IMR-90 (cell line): ENCODE measurements at regions not wholly inside any gene's neighbourhood (a gene's known extent, or its start where the extent isn't known, plus 50 kb on each side); places are given as distances from the start of the nearest gene placed in this dataset.

ENCODE experiments used
- ATAC-seq: fragments of 200-7000 bp; cut with Tn5 transposase; 2 replicates; pipeline ENCODE4 v1.9.1; 2020; ENCODE audit warnings: low read depth, mild to moderate bottlenecking, moderate library complexity
- BruUV-seq: library from RNA; stranded (reverse); fragments of 400-500 nt; replicated peaks from 2 replicates; lab custom pipeline; 2021; lab: Mats Ljungman, UMichigan
- CTCF ChIA-PET: fragments of 300-600 bp; formaldehyde crosslinking; extraction: SDS; loops from one replicate; lab custom pipeline; 2021; ENCODE audit warnings: antibody characterized with exemption; lab: Yijun Ruan, JAX
- POLR2A ChIA-PET: fragments of 300-600 bp; sonication (Branson Sonifier 250); formaldehyde crosslinking; loops from one replicate; lab custom pipeline; 2022; ENCODE audit warnings: antibody characterized with exemption; ENCODE audit not compliant: unreplicated experiment; lab: Charles Lee
- DNase-seq: peaks from one replicate; pipeline ENCODE4 v3.0.0; 2013
- H2AFZ ChIP-seq: replicated peaks from 2 replicates; pipeline ENCODE3; 2013; ENCODE audit warnings: low read length, mild to moderate bottlenecking; ENCODE audit not compliant: poor library complexity
- H2AK5ac ChIP-seq: 2 replicates; pipeline ENCODE4 v1.6.1; 2013; ENCODE audit warnings: low read depth, low read length, inconsistent platforms
- H2AK9ac ChIP-seq: replicated peaks from 2 replicates; pipeline ENCODE3; 2013; ENCODE audit warnings: mild to moderate bottlenecking, low read depth, low read length, moderate library complexity; ENCODE audit not compliant: poor library complexity
- H2BK120ac ChIP-seq: 2 replicates; pipeline ENCODE4 v1.6.1; 2013; ENCODE audit warnings: low read depth, low read length, inconsistent platforms
- H2BK15ac ChIP-seq: 3 replicates; pipeline ENCODE4 v1.6.1; 2013; ENCODE audit warnings: low read depth, low read length, inconsistent platforms
- H2BK20ac ChIP-seq: 2 replicates; pipeline ENCODE4 v1.6.1; 2013; ENCODE audit warnings: low read depth, mild to moderate bottlenecking, inconsistent platforms, low read length, moderate library complexity
- H2BK5ac ChIP-seq: 2 replicates; pipeline ENCODE4 v1.6.1; 2013; ENCODE audit warnings: mild to moderate bottlenecking, low read depth, low read length, inconsistent platforms; ENCODE audit not compliant: poor library complexity, severe bottlenecking
- H3K14ac ChIP-seq: replicated peaks from 2 replicates; pipeline ENCODE4 v1.6.1; 2013; ENCODE audit warnings: low read depth, low read length, inconsistent platforms
- H3K18ac ChIP-seq: 2 replicates; pipeline ENCODE4 v1.6.1; 2013; ENCODE audit warnings: low read depth, low read length, control low read depth
- H3K23ac ChIP-seq: 2 replicates; pipeline ENCODE4 v1.6.1; 2013; ENCODE audit warnings: low read depth, low read length, inconsistent platforms
- H3K27ac ChIP-seq: 2 replicates; pipeline ENCODE4 v1.5.1; 2013; ENCODE audit warnings: mild to moderate bottlenecking, control low read depth, low read length; ENCODE audit not compliant: insufficient read depth
- H3K27me3 ChIP-seq: 2 replicates; pipeline ENCODE4 v1.6.1; 2013; ENCODE audit warnings: low read length; ENCODE audit not compliant: control insufficient read depth, insufficient read depth
- H3K36me3 ChIP-seq: 2 replicates; pipeline ENCODE4 v1.6.1; 2013; ENCODE audit warnings: low read length, mixed read lengths; ENCODE audit not compliant: control insufficient read depth, insufficient read depth
- H3K4ac ChIP-seq: 2 replicates; pipeline ENCODE4 v1.6.1; 2013; ENCODE audit warnings: low read depth, low read length, inconsistent platforms
- H3K4me1 ChIP-seq: 2 replicates; pipeline ENCODE4 v1.6.1; 2013; ENCODE audit warnings: low read length, mixed read lengths; ENCODE audit not compliant: control insufficient read depth, insufficient read depth
- H3K4me2 ChIP-seq: 2 replicates; pipeline ENCODE4 v1.6.1; 2013; ENCODE audit warnings: low read depth, mild to moderate bottlenecking, control low read depth, low read length, moderate library complexity
- H3K4me3 ChIP-seq: 2 replicates; pipeline ENCODE4 v1.5.1; 2013; ENCODE audit warnings: low read depth, mild to moderate bottlenecking, control low read depth, low read length, moderate library complexity; ENCODE audit not compliant: insufficient read depth
- H3K56ac ChIP-seq: 2 replicates; pipeline ENCODE4 v1.6.1; 2013; ENCODE audit warnings: low read length, inconsistent platforms; ENCODE audit not compliant: insufficient read depth; ENCODE audit errors: extremely low read depth
- H3K79me1 ChIP-seq, 2 experiments: 2 replicates each; pipeline ENCODE4 v1.6.1; 2013; ENCODE audit warnings: low read length in 2 of 2, inconsistent platforms in 1 of 2, low read depth in 1 of 2
- H3K9ac ChIP-seq: 2 replicates; pipeline ENCODE4 v1.6.1; 2013; ENCODE audit warnings: low read depth, low read length, control low read depth
- H3K9me1 ChIP-seq: 2 replicates; pipeline ENCODE4 v1.6.1; 2013; ENCODE audit warnings: low read length, inconsistent platforms; ENCODE audit not compliant: insufficient read depth
- H3K9me3 ChIP-seq: 2 replicates; pipeline ENCODE4 v1.6.1; 2013; ENCODE audit warnings: low read length; ENCODE audit not compliant: control insufficient read depth, insufficient read depth
- H4K20me1 ChIP-seq: 2 replicates; pipeline ENCODE4 v1.6.1; 2013; ENCODE audit warnings: low read length, inconsistent platforms; ENCODE audit not compliant: insufficient read depth
- H4K5ac ChIP-seq: 2 replicates; pipeline ENCODE4 v1.6.1; 2013; ENCODE audit warnings: mild to moderate bottlenecking, low read depth, low read length, control low read depth
- H4K8ac ChIP-seq, 2 experiments: 2 replicates each; pipeline ENCODE4 v1.6.1; 2013; ENCODE audit warnings: low read depth in 2 of 2, low read length in 2 of 2, control low read depth in 1 of 2, inconsistent platforms in 1 of 2
- H4K91ac ChIP-seq: 2 replicates; pipeline ENCODE4 v1.6.1; 2013; ENCODE audit warnings: low read depth, low read length, inconsistent platforms; ENCODE audit not compliant: insufficient read depth
- FOS ChIP-seq: fragments of 150-350 bp; IDR thresholded peaks from 2 replicates; pipeline ENCODE4 v1.6.1; 2016; ENCODE audit warnings: low read depth, low read length
- POLR2A ChIP-seq: IDR thresholded peaks from 2 replicates; pipeline ENCODE4 v1.6.1; 2012; ENCODE audit warnings: mild to moderate bottlenecking, low read depth, low read length
- RAD21 ChIP-seq: IDR thresholded peaks from 2 replicates; pipeline ENCODE4 v1.6.1; 2012; ENCODE audit warnings: low read length, improper control_type of control experiment
- WGBS, 2 experiments: methylation state at CpG; one replicate each; pipeline versions ENCODE4 v1.1.5 to v1.1.7; 2013; ENCODE audit warnings: missing lambda C conversion rate in 2 of 2; ENCODE audit not compliant: insufficient read length in 1 of 2; ENCODE audit errors: extremely low coverage in 2 of 2; 5-methylcytosine and 5-hydroxymethylcytosine counted together
- dilution Hi-C: fragments of 300-500 bp; cut with HindIII; formaldehyde crosslinking; loops from one replicate; pipeline ENCODE4 v1.14.3; 2018; ENCODE audit warnings: low sequenced_read_pairs; ENCODE audit not compliant: unreplicated experiment
- in situ Hi-C: fragments of 300-500 bp; cut with MboI; formaldehyde crosslinking; loops from 3 replicates; pipeline ENCODE4 v1.14.3; 2019; ENCODE audit warnings: low sequenced_read_pairs, inconsistent platforms, mixed read lengths
- intact Hi-C: fragments of 100-400 bp; cut with micrococcal nuclease; formaldehyde crosslinking; loops from 2 replicates; pipeline ENCODE4 v1.10.0; 2022
- TF ChIP-seq, protein P1 (sequence below): fragments of 150-350 bp; IDR thresholded peaks from 2 replicates; pipeline ENCODE4 v1.6.1; 2017; ENCODE audit warnings: mild to moderate bottlenecking, antibody characterized with exemption, low read length, low read depth
- TF ChIP-seq, protein P2 (sequence below): fragments of 150-350 bp; IDR thresholded peaks from 2 replicates; pipeline ENCODE4 v1.6.1; 2016; ENCODE audit warnings: low read depth, mild to moderate bottlenecking, low read length, moderate library complexity, borderline replicate concordance
- TF ChIP-seq, protein P3 (sequence below): conservative IDR thresholded peaks from 2 replicates; pipeline ENCODE4 v1.5.1; 2012; ENCODE audit warnings: mild to moderate bottlenecking, low read depth, low read length, improper control_type of control experiment

DNA sequence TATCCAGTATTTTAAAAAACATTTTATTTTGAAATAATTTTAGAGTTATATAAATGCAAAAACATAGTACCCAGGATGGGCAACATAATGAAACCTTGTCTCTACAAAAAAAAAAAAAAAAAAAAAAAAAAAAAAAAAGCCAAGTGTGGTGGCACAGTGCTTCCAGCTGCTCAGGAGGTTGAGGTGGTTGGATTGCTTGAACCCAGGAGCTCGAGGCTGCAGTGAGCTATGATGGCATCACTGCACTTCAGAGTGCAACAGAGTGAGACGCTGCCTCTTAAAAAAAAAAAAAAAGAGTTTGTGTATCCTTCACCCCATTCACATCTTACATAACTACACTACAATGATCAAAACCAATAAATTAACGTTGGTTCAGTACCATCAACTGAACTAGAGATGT is 115.6 kb upstream of the KIF26B start:
- no peak overlapping the region for H3K18ac ChIP-seq
- H3K4me2 ChIP-seq: no peak overlapping the region
- no peak overlapping the region for H3K56ac ChIP-seq
- no TSS peak for BruUV-seq
- H2AK5ac ChIP-seq: no peak overlapping the region
- TF ChIP-seq, protein P1, sequence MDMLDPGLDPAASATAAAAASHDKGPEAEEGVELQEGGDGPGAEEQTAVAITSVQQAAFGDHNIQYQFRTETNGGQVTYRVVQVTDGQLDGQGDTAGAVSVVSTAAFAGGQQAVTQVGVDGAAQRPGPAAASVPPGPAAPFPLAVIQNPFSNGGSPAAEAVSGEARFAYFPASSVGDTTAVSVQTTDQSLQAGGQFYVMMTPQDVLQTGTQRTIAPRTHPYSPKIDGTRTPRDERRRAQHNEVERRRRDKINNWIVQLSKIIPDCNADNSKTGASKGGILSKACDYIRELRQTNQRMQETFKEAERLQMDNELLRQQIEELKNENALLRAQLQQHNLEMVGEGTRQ: no peak
- TF ChIP-seq FOS: no peak
- no peak for TF ChIP-seq POLR2A
- TF ChIP-seq, protein P2, sequence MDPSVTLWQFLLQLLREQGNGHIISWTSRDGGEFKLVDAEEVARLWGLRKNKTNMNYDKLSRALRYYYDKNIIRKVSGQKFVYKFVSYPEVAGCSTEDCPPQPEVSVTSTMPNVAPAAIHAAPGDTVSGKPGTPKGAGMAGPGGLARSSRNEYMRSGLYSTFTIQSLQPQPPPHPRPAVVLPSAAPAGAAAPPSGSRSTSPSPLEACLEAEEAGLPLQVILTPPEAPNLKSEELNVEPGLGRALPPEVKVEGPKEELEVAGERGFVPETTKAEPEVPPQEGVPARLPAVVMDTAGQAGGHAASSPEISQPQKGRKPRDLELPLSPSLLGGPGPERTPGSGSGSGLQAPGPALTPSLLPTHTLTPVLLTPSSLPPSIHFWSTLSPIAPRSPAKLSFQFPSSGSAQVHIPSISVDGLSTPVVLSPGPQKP: no peak
- no peak for TF ChIP-seq RAD21
- TF ChIP-seq, protein P3, sequence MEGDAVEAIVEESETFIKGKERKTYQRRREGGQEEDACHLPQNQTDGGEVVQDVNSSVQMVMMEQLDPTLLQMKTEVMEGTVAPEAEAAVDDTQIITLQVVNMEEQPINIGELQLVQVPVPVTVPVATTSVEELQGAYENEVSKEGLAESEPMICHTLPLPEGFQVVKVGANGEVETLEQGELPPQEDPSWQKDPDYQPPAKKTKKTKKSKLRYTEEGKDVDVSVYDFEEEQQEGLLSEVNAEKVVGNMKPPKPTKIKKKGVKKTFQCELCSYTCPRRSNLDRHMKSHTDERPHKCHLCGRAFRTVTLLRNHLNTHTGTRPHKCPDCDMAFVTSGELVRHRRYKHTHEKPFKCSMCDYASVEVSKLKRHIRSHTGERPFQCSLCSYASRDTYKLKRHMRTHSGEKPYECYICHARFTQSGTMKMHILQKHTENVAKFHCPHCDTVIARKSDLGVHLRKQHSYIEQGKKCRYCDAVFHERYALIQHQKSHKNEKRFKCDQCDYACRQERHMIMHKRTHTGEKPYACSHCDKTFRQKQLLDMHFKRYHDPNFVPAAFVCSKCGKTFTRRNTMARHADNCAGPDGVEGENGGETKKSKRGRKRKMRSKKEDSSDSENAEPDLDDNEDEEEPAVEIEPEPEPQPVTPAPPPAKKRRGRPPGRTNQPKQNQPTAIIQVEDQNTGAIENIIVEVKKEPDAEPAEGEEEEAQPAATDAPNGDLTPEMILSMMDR: no peak
- no peak overlapping the region for H3K23ac ChIP-seq
- H4K8ac ChIP-seq: no peak overlapping the region
- H3K14ac ChIP-seq: no peak overlapping the region
- H3K4ac ChIP-seq: no peak overlapping the region
- no peak overlapping the region for H3K27ac ChIP-seq
- DNase-seq (no peak), ATAC-seq (no peak)
- no peaks in the 10 kb centered on the region for H3K4me1 ChIP-seq
- no peak overlapping the region for H2AK9ac ChIP-seq
- no peak overlapping the region for H3K4me3 ChIP-seq
- no peak overlapping the region for H4K91ac ChIP-seq
- no peaks in the 10 kb centered on the region for H3K36me3 ChIP-seq
- no peak overlapping the region for H2AFZ ChIP-seq
- ChIA-PET POLR2A (no interaction called here), CTCF (no interaction called here)
- intact Hi-C loops: no loop called here
- peaks cover 2% of the 10 kb centered on the region; the same call in 1 of the 2 replicates for H3K9me3 ChIP-seq
- no peak overlapping the region for H2BK15ac ChIP-seq
- H3K79me1 ChIP-seq: no peaks in the 10 kb centered on the region
- no peak overlapping the region for H2BK5ac ChIP-seq
- H3K9ac ChIP-seq: no peak overlapping the region
- no peak overlapping the region for H4K5ac ChIP-seq
- no peak overlapping the region for H2BK20ac ChIP-seq
- no peaks in the 10 kb centered on the region for H3K9me1 ChIP-seq
- WGBS, 2 experiments: 100% methylated on average over 1 of the region's 3 CpGs; no CpG with 5 or more reads in 1 of the 2 experiments
- in situ Hi-C loops: no loop called here
- H3K27me3 ChIP-seq: no peaks in the 10 kb centered on the region
- no peak overlapping the region for H2BK120ac ChIP-seq
- dilution Hi-C loops: no loop called here
- H4K20me1 ChIP-seq: no peaks in the 10 kb centered on the region
